ENCODE measurements at regions not wholly inside any gene's neighbourhood (a gene's known extent, or its start where the extent isn't known, plus 50 kb on each side); places are given as distances from the start of the nearest gene placed in this dataset.

GRCh38 chr18:78676622-78677482 lies 302.8 kb upstream of the SALL3 start:
- no peak for DNase-seq

GRCh38 chr18:78677483-78678317 lies 301.9 kb upstream of the SALL3 start:
- no peak for DNase-seq

GRCh38 chr18:78678318-78678695 lies 301.3 kb upstream of the SALL3 start:
- DNase-seq = no peak

- DNase-seq = no peak
Observed at GRCh38 chr18:78679031-78679430, 300.6 kb upstream of the SALL3 start.

- no peak for DNase-seq
Observed at GRCh38 chr18:78679613-78680260, 299.9 kb upstream of the SALL3 start.

- DNase-seq = no peak
Observed at GRCh38 chr18:78681396-78681795, 298.2 kb upstream of the SALL3 start.

GRCh38 chr18:78681934-78682333 lies 297.7 kb upstream of the SALL3 start:
- no peak for DNase-seq

- DNase-seq = no peak
Observed at GRCh38 chr18:78682716-78683115, 296.9 kb upstream of the SALL3 start.

GRCh38 chr18:78683191-78684010 lies 296.2 kb upstream of the SALL3 start:
- no peak for DNase-seq

- no peak for DNase-seq
Observed at GRCh38 chr18:78685250-78685979, 294.2 kb upstream of the SALL3 start.

GRCh38 chr18:78685980-78686530 lies 293.6 kb upstream of the SALL3 start:
- DNase-seq = no peak

GRCh38 chr18:78686976-78687685 lies 292.5 kb upstream of the SALL3 start:
- DNase-seq = no peak

GRCh38 chr18:78687736-78688135 lies 291.9 kb upstream of the SALL3 start:
- DNase-seq = no peak

GRCh38 chr18:78688249-78688648 lies 291.4 kb upstream of the SALL3 start:
- DNase-seq = no peak

- no peak for DNase-seq
Observed at GRCh38 chr18:78688916-78689315, 290.7 kb upstream of the SALL3 start.

- DNase-seq = no peak
Observed at GRCh38 chr18:78689606-78690005, 290.0 kb upstream of the SALL3 start.

GRCh38 chr18:78692105-78692504 lies 287.5 kb upstream of the SALL3 start:
- DNase-seq = no peak

- DNase-seq = no peak
Observed at GRCh38 chr18:78693429-78693828, 286.2 kb upstream of the SALL3 start.

GRCh38 chr18:78696698-78697435 lies 282.8 kb upstream of the SALL3 start:
- DNase-seq = no peak

GRCh38 chr18:78697446-78697845 lies 282.2 kb upstream of the SALL3 start:
- DNase-seq = no peak
